ENCODE measurements at regions not wholly inside any gene's neighbourhood (a gene's known extent, or its start where the extent isn't known, plus 50 kb on each side); places are given as distances from the start of the nearest gene placed in this dataset.
A peak's percentile ranks its signal among the peaks of the same experiment; 100 is the strongest.
"Not testable (repeated sequence)": the region's sequence is repeated elsewhere in the genome, so short reads cannot be mapped to it uniquely, and the experiment has no call there.

DNA sequence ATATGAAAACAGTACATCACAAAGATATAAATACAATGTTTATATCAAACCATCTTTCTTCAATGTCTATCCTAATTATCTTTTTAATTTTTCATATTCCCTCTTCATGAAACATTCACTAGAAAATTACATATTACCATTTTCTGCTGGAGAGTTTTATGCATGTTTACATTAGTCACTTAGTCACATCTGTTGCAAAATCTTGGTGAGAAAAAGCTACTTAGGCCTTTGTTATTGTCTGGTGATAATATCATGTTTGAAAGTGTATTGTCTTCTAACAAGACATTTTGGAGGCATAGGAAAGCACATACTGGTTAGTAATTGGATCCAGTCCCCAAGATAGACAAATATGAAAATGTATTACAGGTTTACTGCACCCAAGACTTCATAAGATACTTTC is 163.6 kb downstream of the GNAI1 start:
- no peak overlapping the region for H3K27ac ChIP-seq
- no peak overlapping the region for H3K4me3 ChIP-seq
- no peak for ATAC-seq
- H3K4me1 ChIP-seq, result no peaks in the 10 kb centered on the region
- TF ChIP-seq, protein P1, sequence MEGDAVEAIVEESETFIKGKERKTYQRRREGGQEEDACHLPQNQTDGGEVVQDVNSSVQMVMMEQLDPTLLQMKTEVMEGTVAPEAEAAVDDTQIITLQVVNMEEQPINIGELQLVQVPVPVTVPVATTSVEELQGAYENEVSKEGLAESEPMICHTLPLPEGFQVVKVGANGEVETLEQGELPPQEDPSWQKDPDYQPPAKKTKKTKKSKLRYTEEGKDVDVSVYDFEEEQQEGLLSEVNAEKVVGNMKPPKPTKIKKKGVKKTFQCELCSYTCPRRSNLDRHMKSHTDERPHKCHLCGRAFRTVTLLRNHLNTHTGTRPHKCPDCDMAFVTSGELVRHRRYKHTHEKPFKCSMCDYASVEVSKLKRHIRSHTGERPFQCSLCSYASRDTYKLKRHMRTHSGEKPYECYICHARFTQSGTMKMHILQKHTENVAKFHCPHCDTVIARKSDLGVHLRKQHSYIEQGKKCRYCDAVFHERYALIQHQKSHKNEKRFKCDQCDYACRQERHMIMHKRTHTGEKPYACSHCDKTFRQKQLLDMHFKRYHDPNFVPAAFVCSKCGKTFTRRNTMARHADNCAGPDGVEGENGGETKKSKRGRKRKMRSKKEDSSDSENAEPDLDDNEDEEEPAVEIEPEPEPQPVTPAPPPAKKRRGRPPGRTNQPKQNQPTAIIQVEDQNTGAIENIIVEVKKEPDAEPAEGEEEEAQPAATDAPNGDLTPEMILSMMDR (IDR thresholded peaks at IDR 0.05), result no peak
- TF ChIP-seq NPAS2 (CRISPR knock-in tag; IDR thresholded peaks at IDR 0.05; ENCODE audit: borderline replicate concordance) (no peak), NR3C1 (IDR thresholded peaks at IDR 0.05) (no peak), HOXB13 (CRISPR knock-in tag; IDR thresholded peaks at IDR 0.05; ENCODE audit: low read depth) (no peak), ESRRA (IDR thresholded peaks at IDR 0.05; ENCODE audit: borderline replicate concordance, low read length) (no peak), ZNF302 (CRISPR knock-in tag; IDR thresholded peaks at IDR 0.05) (no peak), CBX2 (IDR thresholded peaks at IDR 0.05; ENCODE audit: borderline replicate concordance, low read depth) (no peak), CEBPB (IDR thresholded peaks at IDR 0.05) (no peak)
- TF ChIP-seq, protein P2, sequence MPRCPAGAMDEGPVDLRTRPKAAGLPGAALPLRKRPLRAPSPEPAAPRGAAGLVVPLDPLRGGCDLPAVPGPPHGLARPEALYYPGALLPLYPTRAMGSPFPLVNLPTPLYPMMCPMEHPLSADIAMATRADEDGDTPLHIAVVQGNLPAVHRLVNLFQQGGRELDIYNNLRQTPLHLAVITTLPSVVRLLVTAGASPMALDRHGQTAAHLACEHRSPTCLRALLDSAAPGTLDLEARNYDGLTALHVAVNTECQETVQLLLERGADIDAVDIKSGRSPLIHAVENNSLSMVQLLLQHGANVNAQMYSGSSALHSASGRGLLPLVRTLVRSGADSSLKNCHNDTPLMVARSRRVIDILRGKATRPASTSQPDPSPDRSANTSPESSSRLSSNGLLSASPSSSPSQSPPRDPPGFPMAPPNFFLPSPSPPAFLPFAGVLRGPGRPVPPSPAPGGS (IDR thresholded peaks at IDR 0.05), result no peak
- FAIRE-seq, result no peak
- no peak for DNase-seq (ENCODE audit: low read depth in 1 of 2, low spot score in 1 of 2)
- POLR2A ChIA-PET, result no interaction called here
- peaks cover 7% of the 10 kb centered on the region; the same call in 2 of the 3 replicates for H3K9me3 ChIP-seq
- CTCF ChIA-PET, result interaction anchor here (0.6 kb wide), 1 partner anchor 83 kb away, joined by 3 read pairs; no protein-coding TSS in a partner anchor
- H3K4me2 ChIP-seq, result no peak overlapping the region

DNA sequence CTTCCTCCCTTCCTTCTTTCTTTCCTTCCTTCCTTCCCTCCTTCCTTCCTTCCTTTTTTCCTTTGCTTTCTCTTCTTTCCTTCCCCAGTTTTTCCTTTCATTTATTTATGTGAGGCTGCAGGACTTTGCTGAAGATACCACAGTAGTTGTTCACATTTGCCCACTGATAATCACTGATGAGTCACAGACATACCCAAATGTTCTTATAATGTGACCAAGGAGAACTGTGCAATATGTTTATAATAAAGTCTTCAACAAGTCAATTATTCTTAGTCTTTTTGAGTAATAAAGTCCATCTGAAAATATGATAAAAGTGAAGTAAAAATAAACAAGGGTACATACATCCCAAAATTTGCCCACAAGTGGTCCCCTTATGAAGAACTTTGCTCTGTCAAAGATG is 159.7 kb downstream of the GNAI1 start:
- Histone ChIP-seq H3K4me1 (no peaks in the 10 kb centered on the region), H3K4me2 (no peak overlapping the region), H3K4me3 (no peak overlapping the region), H3K27ac (no peak overlapping the region), H3K9me3 (peaks cover 9% of the 10 kb centered on the region; the same call in 2 of the 3 replicates)
- POLR2A ChIA-PET, result no interaction called here
- TF ChIP-seq ZFP36 (IDR thresholded peaks at IDR 0.05; ENCODE audit: borderline replicate concordance, partially characterized antibody) (no peak), SREBF2 (IDR thresholded peaks at IDR 0.05) (no peak), PHF8 (IDR thresholded peaks at IDR 0.05; ENCODE audit: borderline replicate concordance, low read depth) (no peak), NPAS2 (CRISPR knock-in tag; IDR thresholded peaks at IDR 0.05; ENCODE audit: borderline replicate concordance) (no peak), ZNF302 (CRISPR knock-in tag; IDR thresholded peaks at IDR 0.05) (no peak), SMC3 (IDR thresholded peaks at IDR 0.05) (no peak)
- DNase-seq (ENCODE audit: low read depth in 1 of 2, low spot score in 1 of 2) (no peak), ATAC-seq (no peak), FAIRE-seq (no peak)
- CTCF ChIA-PET, result no interaction called here

DNA sequence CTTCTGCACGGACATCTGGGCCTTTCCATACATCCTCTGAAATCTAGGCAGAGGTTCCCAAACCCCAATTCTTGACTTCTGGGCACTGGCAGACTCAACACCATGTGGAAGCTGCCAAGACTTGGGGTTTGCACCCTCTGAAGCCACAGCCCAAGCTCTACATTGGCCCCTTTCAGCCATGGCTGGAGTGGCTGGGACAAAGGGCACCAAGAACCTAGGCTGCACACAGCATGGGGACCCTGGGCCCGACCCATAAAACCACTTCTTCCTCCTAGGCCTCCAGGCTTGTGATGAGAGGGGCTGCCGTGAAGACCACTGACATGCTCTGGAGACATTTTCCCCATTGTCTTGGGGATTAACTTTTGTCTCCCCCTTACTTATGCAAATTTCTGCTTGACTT is 158.0 kb downstream of the GNAI1 start:
- H3K4me3 ChIP-seq; CTCF ChIA-PET; H3K9me3 ChIP-seq; POLR2A ChIA-PET; H3K4me1 ChIP-seq; ATAC-seq; H3K4me2 ChIP-seq; DNase-seq (ENCODE audit: low read depth in 1 of 2, low spot score in 1 of 2); H3K27ac ChIP-seq; FAIRE-seq: not testable (repeated sequence)
- 47% methylated on average over 3 of the region's 3 CpGs for WGBS (ENCODE audit: missing lambda C conversion rate)

DNA sequence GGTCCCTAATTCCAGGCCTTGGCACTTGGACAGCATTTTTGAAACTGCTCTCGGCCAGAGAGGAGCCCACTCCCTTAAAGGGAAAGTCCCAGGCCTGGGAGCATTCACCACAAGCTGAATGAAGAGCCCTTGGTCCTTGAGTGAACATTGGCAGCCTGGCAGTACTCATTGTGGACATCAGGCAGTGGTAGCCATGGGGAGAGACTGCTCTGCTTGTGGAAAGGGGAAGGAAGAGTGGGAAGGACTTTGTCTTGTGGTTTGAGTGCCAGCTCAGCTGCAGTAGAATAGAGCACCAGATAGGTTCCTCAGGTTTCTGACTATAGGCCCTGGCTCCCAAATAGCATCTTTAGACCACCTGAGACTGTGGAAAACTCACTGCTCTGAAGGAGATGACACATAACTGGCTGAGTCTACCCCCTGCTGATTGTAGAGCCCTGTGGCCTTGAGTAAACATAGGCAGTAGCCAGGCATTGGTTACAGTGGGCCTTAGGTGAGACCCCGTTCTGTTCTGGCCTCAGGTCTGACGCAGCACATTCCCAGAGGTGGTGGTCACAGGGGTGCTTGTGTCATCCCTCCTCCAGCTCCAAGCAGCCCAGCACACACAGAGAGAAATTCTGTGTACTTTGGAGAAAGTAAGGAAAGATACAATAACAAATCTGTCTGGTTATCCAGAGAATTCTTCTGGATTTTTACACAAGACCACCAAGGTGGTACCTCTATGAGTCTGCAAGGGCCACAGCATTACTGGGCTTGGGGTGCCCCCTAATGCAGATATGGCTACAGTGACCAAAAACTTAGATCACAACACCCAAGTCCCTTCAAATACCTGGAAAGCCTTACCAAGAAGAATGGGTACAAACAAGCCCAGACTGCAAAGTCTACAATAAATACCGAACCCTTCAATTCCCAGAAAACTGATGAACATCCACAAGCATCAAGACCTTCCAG is 153.8 kb downstream of the GNAI1 start:
- 59% methylated on average over 2 of the region's 4 CpGs for WGBS (ENCODE audit: missing lambda C conversion rate)
- FAIRE-seq (no peak), ATAC-seq (peak; percentile 90 to 97), DNase-seq (ENCODE audit: low read depth in 1 of 2, low spot score in 1 of 2) (peak in 1 of 2 experiments; percentile 44)
- peak overlapping the region; percentile 37 to 75; a peak in 4 of 6 replicates for H3K27ac ChIP-seq
- no peak overlapping the region for H3K4me3 ChIP-seq
- ChIA-PET POLR2A (no interaction called here), CTCF (interaction anchor here (0.9 to 2.8 kb wide), 7 partner anchors 9 to 233 kb away, joined by 3 to 11 read pairs (median 3); partner anchors contain the start of gene GNAI1)
- H3K4me2 ChIP-seq, result peak overlapping the region; percentile 32; the same call in 2 of the 3 replicates
- peaks cover 5% of the 10 kb centered on the region; the same call in 1 of the 3 replicates for H3K9me3 ChIP-seq
- H3K4me1 ChIP-seq, result peaks cover 18% of the 10 kb centered on the region
- no peak for TF ChIP-seq NR3C1 (IDR thresholded peaks at IDR 0.05)
- TF ChIP-seq MAFK (IDR thresholded peaks at IDR 0.05; ENCODE audit: partially characterized antibody), result peak; percentile 43
- TF ChIP-seq, protein P1 (IDR thresholded peaks at IDR 0.05), result peak; percentile 48
- no peak for TF ChIP-seq RCOR1 (IDR thresholded peaks at IDR 0.05; ENCODE audit: low read depth, low read length)
- TF ChIP-seq HOXB5 (CRISPR knock-in tag; IDR thresholded peaks at IDR 0.05), result no peak
- TF ChIP-seq SMC3 (IDR thresholded peaks at IDR 0.05), result peak; percentile 62
- TF ChIP-seq ZNF302 (CRISPR knock-in tag; IDR thresholded peaks at IDR 0.05), result no peak
- TF ChIP-seq CBX2 (IDR thresholded peaks at IDR 0.05; ENCODE audit: borderline replicate concordance, low read depth), result no peak
- TF ChIP-seq, protein P3, sequence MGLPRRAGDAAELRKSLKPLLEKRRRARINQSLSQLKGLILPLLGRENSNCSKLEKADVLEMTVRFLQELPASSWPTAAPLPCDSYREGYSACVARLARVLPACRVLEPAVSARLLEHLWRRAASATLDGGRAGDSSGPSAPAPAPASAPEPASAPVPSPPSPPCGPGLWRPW (IDR thresholded peaks at IDR 0.05), result no peak
- peak; percentile 71 to 75 for TF ChIP-seq RAD21 (conservative IDR thresholded peaks at IDR 0.05 in 1 of 2, IDR thresholded peaks at IDR 0.05 in 1 of 2)
- no peak for TF ChIP-seq TFCP2L1 (CRISPR knock-in tag; IDR thresholded peaks at IDR 0.05)
- TF ChIP-seq RFX5 (IDR thresholded peaks at IDR 0.05), result no peak
- no peak for TF ChIP-seq ZSCAN20 (CRISPR knock-in tag; IDR thresholded peaks at IDR 0.05)
- no peak for TF ChIP-seq NFE2L2 (conservative IDR thresholded peaks at IDR 0.05; ENCODE audit: low read length)
- TF ChIP-seq POLR2AphosphoS2 (conservative IDR thresholded peaks at IDR 0.05; ENCODE audit: low read length), result no peak

Measured in A549 (cell line).